ENCODE measurements at regions not wholly inside any gene's neighbourhood (a gene's known extent, or its start where the extent isn't known, plus 50 kb on each side); places are given as distances from the start of the nearest gene placed in this dataset.
"Not testable (repeated sequence)": the region's sequence is repeated elsewhere in the genome, so short reads cannot be mapped to it uniquely, and the experiment has no call there.

DNA sequence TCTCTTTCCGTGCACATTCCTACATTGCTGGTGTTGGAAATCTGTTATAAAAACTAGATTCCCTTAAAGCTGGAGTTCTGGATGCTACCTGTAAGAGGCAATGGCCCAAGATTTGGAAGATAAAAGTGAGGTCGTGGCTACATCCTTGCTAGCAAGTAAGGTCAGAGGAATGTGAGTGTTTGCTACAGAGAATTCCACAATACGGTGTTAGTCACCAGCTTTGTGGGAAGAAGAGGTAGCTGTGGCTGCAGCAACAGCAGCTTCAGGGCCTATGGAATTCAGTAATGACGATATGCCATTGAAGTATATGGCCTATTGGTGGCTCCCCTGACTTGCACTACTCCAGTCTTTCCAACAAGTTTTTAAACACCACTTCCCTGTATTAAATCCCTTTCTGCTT is 227.7 kb upstream of the TMEM260 start:
- in situ Hi-C loops (cut with HindIII; ENCODE audit: low sequenced_read_pairs), result no loop called here

DNA sequence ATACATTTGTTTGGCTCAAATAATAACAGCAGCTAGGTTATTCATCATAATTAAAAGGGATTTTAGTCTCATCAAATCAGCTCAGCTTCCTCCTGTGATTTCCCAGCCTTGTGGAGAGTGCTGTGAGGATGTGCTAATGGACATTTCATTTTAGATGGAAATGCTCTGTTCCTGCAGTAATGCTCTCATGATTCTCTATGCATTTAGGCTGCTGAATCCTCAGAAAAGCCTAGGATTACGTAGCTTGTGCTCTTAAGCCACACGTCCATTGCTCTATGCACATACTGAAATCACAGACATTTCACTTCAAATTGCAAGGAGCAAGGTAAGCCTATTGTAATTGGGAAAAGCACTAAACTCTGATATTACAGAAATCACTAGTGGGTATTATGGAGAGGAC is 226.6 kb upstream of the TMEM260 start:
- in situ Hi-C loops (cut with HindIII; ENCODE audit: low sequenced_read_pairs), result no loop called here

DNA sequence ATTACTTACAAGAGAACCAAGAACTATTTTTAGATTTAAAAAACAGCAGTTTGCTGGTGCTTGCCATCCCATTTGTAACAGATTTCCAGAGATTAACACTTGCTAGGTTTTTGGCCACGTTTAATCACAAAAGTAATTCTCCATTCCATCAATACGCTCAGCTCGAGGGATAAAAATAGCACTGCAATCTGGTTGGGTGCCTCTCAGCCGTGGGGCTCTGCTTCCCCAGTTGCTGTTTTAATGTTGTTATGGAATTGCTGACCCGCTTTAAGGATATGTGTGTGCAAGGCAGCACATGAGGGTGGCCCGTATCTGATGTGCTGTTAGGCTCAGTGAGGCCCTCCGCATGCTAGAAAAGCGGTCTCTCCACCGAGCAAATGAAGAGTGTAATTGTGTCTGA is 222.2 kb upstream of the TMEM260 start:
- in situ Hi-C loops (cut with HindIII; ENCODE audit: low sequenced_read_pairs), result loop anchor here (5.0 kb wide), 1 partner anchor 55 kb away; no protein-coding TSS in a partner anchor

DNA sequence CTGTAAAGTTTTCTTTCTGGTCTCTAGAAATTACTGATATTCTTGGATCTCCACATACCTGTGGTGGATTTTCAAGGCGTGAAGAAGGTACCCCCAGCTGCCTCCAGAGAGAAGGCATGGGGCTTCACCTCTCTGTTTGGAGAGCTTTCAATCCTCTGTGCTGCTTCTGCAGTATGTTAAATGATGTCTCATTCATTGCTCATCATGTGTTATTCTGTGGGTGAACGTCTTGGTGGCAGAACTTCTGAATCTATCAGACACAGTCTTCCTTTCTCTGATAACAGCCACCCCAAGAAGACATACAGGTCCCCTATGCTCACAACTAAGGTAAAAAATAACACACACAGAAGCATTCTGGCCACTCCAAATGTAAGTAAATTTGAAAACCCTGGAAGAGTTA is 221.3 kb upstream of the TMEM260 start:
- in situ Hi-C loops (cut with HindIII; ENCODE audit: low sequenced_read_pairs), result loop anchor here (5.0 kb wide), 1 partner anchor 54 kb away; no protein-coding TSS in a partner anchor

DNA sequence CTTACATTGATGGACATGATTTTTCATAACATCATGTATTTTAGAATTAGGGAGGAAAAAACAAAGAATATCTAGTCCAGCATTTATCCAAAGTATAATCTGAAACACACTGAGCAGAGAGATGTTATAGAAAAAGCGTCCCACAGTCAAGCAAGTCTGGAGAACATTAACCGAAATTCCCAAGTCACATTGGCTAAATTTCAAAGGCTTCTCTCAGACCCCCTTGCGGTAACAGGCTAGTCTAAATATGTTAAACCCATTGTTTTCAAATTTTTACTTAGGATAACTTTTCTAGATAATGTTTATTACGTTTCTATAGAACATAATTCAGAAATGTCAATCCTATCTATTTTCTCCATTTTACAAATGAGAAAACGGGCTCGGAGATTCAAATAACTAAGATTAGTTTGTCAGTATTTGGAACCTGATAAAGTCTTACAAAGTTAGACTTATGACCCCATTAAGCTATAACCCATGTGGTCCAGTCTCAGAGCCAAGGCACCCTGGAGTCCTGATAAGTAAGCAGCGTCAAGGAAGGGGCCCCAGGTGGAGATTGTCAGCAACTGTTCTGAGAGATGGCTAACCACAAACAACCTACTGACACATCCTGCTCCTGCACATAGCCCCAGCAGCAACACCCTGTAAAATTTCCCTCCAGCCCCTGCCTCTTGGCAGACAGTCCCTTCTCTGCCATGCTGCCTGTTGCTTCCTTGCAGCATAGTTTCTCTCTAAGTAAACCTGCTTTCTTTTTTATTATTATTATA is 220.6 kb upstream of the TMEM260 start:
- in situ Hi-C loops (cut with HindIII; ENCODE audit: low sequenced_read_pairs), result loop anchor here (5.0 kb wide), 1 partner anchor 53 kb away; no protein-coding TSS in a partner anchor

DNA sequence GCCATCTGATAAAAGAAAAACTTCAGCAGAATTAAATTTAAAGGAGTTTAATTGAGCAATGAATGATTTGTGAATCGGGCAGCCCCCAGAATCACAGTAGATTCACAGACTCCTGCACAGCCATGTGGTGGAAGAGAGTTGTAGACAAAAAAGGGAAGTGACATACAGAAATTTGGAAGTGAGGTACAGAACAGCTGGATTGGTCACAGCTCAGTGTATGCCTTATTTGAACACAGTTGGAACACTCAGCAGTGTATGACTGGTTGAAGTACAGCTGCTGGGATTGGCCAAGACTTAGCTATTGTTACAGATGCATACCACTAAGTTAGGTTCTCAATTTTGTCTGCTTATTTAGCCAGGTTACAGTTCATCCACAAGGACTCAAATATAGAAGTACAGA is 213.9 kb upstream of the TMEM260 start:
- in situ Hi-C loops (cut with HindIII; ENCODE audit: low sequenced_read_pairs), result not testable (repeated sequence)

DNA sequence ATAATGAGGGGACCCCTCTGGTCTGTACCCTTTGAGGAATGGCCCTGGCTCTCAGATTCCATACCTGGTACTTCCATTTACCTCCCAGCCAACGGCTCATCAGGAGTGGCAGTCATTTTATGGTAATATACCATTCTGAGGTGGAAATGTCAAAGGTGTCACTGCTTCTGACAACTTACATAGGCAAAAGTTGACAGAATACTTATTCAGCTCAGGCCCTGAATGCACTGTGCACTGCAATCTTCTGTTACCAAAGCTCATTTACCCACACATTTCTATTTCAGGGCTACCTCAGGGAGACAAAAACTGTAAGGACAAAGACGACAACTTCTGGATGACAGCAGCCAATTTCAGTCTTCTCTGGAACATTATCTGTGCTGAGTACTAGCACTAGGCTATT is 212.2 kb upstream of the TMEM260 start:
- in situ Hi-C loops (cut with HindIII; ENCODE audit: low sequenced_read_pairs), result no loop called here

DNA sequence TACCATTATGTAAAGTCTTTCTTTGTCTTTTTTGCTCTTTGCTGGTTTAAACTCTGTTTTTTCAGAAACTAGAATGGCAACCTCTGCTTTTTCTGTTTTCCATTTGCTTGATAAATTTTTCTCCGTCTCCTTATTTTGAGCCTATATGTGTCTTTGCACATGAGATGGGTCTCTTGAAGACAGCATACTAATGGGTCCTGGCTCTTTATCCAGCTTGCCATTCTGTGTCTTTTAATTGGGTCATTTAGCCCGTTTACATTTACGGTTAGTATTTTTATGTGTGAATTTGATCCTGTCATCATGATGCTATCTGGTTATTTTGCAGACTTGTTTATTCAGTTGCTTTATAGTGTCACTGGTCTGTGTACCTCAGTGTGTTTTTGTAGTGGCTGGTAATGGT is 207.9 kb upstream of the TMEM260 start:
- in situ Hi-C loops (cut with HindIII; ENCODE audit: low sequenced_read_pairs), result no loop called here

DNA sequence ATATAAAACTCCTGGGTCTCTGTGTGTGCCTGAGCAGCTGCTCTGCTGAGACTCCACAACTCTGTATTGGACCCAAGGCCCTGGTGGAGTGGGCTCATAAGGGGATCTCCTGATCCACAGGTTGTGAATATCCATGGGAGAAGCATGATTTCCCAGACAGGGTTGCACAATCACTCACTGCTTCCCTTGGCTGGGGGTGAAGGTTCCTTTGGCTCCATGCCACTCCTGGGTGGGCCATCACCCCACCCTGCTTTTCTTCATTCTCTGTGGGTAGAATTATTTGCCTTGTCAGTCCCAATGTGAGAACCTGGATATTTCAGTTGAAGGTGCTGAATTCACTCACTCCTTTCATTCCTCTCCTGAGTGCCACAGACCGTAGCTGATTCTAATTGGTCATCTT is 205.2 kb upstream of the TMEM260 start:
- in situ Hi-C loops (cut with HindIII; ENCODE audit: low sequenced_read_pairs), result no loop called here

DNA sequence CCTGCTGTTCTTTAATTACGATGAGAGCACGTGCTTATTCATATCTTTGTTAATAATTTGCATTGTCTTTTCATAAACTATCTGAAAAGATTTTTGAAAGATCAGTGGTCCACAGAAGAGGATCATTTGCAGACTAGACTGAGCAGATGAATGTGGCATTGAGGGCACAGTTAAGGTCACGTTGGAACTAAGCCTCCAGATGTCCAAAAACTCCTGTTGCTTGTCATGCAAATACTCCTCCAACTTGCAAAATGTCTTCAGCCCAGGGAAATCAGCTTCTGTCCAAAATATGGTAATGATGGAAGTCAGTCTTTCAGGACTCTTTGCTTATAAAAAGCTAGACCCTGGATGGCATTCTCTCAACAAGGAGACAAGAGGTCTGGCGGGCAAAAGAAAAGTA is 201.6 kb upstream of the TMEM260 start:
- in situ Hi-C loops (cut with HindIII; ENCODE audit: low sequenced_read_pairs), result loop anchor here (5.0 kb wide), 1 partner anchor 94 kb away; no protein-coding TSS in a partner anchor

DNA sequence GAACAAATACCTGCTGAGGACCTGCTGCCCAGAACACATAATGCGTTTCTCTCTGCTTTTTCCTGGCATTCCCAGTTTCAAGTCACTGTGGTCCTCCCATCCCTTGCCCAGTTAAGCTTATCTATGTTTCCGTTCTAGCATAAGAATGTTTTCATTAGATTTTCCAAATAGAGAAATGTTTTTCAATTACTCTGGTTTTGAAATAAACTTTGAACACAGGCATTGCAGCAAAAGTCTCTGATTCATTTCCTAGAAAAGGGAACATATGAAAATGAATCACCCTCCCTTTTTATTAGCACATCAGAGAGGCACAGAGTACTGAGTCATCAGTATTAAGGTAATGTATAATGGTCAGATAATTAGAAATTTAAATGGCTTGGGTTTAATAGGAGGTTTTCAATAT is 201.1 kb upstream of the TMEM260 start:
- in situ Hi-C loops (cut with HindIII; ENCODE audit: low sequenced_read_pairs), result loop anchor here (5.0 kb wide), 1 partner anchor 94 kb away; no protein-coding TSS in a partner anchor

DNA sequence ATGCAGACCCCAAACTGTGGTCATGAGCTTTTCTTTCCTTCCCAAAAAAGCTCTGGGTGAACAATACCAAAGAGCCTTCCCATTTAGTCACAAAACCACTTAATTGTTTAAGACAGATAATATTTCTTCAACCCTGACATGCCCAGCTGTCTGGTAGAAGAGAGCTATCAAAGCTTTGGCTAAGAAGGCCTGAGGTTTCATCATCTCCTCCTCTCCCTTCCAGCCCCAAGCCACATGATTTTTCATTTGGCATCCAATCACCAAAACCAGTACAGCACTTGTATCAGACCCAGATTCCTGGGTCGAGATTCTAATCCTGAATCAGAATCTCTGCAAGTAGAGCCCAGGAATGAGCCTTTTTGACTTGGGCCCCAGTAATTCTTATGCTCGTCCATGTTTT is 199.6 kb upstream of the TMEM260 start:
- in situ Hi-C loops (cut with HindIII; ENCODE audit: low sequenced_read_pairs), result loop anchor here (5.0 kb wide), 1 partner anchor 92 kb away; no protein-coding TSS in a partner anchor

DNA sequence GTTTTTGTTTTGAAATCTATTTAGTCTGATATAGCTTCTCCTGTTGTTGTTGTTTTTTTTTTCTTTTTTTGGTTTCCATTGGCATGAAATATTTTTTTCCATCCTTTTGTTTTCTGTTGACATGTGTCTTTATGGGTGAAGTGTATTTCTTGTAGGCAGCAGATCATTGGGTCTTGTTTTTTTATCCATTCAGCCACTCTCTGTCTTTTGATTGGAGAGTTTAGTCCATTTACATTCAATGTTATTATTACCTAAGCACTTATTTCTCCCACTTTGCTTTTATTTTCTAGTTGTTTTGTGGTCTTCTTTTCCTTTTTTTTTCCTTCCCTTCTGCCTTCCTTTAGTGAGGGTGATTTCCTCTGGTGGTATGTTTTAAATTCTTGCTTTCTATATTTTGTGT is 193.6 kb upstream of the TMEM260 start:
- in situ Hi-C loops (cut with HindIII; ENCODE audit: low sequenced_read_pairs), result no loop called here

DNA sequence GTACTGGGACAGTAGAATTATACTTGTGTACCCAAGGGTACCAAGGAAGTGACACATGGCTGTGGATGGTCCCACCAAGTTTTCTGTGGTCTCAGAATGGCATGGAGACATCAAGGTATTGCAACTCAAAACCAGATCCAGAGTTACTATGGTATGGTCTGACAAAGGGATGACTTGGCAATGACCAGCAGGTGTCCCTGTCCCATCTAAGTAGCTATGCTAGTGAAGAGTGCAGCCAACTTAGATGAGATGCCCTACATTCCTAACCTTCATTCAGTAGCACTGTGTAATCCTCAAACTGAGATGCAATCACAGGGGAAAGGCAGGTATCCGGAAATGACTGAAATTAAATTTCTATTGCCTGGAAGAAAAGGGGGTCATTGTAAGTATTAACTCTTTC is 188.7 kb upstream of the TMEM260 start:
- in situ Hi-C loops (cut with HindIII; ENCODE audit: low sequenced_read_pairs), result no loop called here

DNA sequence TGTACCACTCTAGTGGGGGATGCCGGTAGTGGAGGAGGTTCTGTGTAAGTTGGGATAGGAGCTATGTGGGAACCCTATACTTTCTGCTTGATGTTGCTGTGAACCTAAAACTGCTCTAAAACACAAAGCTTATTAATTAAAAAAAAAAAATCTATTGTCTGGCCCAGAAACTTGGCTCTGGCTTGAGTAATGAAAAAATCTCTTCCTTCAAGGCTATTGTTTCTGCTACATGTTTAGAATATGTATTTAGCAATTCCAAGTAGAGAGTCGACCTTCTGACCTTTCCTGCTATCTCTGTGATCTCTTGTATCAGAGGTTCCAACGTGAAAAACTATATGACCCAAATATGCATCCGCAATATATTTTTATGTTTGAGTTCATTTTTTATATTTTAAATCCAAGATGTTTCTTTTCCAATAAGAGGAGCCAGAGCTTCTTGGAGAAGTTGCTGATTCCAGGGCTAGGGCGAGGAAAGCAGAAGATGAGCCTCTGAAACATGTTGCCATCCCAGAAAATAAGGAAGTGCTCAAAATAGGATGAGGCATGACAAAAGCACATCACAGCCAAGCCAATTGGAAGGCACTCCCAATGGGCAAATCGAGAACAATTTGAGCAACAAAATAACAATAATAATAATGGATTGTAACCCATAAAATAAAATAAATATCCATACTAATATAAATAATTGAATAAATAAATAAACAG is 184.6 kb upstream of the TMEM260 start:
- in situ Hi-C loops (cut with HindIII; ENCODE audit: low sequenced_read_pairs), result no loop called here

DNA sequence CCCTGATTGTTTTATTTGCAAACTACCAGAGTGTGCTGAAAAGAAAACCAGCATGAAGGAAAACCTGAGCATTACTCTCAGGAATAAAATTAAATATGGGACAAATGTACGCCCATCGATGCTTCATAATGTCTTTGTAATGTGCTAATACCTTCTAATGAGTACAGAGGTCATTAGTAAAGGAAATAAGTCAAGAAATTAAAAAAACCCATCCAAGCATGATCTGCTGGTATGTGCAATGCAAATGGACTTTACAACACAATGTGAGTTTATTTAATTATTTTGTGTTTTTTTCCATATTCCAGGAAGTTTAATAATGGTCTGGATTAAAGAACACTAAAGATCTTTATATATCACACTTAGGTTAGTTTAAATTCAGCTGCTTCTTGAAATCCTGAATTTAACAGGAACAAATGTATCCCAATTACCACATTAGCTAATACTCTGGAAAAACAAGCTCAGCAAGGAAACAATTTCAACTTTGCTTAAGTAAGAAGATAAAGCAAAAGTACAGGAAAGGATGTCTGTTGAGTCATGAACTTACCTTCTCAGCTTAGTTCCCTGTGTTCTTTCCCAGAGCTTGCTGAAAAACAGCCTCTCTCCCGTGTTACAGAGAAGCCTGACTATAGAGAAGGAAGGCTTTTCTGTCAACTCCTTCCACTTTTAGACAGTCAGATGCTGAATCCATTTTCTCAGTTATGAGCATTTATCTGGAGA is 179.3 kb upstream of the TMEM260 start:
- in situ Hi-C loops (cut with HindIII; ENCODE audit: low sequenced_read_pairs), result no loop called here

DNA sequence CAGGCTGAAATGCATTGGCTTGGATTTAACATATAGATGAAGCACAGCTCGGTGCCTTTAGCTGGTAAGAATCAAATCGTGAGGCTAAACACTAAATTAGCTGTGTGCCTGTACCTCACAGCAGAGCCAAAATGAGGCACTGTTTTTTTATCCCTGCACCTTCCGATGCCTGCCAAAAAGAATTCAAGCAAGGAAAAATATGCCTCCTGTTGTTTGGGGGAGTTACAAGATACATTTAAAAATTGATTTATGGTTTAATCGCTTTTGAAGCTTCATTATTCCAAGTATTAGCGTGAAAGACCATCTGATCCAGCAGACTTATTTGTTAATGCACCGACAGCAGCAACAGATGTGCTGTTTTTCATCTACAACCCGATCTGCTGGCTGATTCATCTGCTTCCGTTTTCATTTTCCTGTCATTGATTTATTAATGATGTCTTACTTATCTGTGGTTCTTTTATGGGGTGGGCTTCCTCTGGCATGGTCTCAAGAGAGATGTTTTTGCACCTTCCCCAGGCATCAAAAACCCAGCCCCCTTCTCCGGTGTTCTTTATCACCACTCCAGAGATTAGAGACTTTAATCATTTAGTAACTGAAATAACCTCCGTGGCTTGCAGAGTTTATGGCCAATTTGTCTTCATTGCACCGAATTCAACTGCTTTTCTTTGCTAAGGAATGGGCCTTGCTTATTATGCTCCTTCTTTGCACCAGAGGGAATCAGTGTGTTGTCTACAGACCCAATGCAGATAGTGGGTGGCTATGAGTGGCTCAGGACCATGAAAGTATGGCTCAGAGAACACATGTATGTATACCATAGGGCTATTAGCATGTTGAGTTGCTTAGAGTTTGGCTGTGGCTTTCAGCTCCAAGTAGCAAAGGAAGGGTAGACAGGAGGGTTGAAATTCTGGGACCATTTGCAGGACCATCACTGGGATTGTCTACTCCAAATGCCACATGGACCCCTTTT is 166.8 kb upstream of the TMEM260 start:
- in situ Hi-C loops (cut with HindIII; ENCODE audit: low sequenced_read_pairs), result loop anchor here (5.0 to 10.0 kb wide), 2 partner anchors 55 to 62 kb away; no protein-coding TSS in a partner anchor

DNA sequence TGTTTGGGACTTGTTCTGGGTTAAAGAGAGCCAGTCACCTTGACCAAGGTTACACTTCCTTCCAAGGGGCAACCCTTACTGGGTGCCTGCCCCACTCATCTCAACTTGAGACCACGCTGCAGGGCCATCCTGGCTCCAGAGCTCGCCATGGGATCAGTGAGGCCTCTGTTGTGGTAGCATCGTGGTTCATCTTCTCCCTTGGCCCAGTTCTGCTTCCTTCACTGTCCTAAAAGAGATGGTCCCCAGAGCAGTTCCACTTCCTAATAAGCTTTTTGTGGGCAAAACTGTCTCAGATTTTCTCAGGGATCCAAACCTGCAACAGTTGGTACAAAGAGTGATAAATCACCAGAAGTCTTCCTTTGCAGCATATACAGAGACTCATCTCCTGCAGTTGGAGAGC is 165.9 kb upstream of the TMEM260 start:
- in situ Hi-C loops (cut with HindIII; ENCODE audit: low sequenced_read_pairs), result loop anchor here (5.0 to 10.0 kb wide), 2 partner anchors 56 to 61 kb away; no protein-coding TSS in a partner anchor

DNA sequence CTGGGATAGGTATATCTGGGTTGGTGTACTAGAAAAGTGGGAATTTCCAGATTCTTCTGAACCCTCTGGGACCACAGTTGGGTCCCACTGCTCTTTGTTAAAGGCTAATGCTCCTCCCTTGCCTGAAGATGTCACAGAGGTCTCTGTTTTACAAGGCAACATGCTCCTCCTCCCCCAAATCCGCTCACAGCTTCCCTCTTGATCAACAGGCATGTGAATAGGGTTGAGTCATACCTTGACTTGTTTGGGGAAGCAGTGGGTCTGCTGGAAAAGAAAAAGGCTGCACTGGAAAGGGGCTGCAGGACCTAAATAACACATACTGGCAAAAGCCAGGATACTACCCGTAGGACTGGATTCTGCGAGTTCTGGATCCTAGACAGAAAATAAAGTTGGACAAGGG is 165.4 kb upstream of the TMEM260 start:
- in situ Hi-C loops (cut with HindIII; ENCODE audit: low sequenced_read_pairs), result loop anchor here (5.0 to 10.0 kb wide), 2 partner anchors 57 to 61 kb away; no protein-coding TSS in a partner anchor

DNA sequence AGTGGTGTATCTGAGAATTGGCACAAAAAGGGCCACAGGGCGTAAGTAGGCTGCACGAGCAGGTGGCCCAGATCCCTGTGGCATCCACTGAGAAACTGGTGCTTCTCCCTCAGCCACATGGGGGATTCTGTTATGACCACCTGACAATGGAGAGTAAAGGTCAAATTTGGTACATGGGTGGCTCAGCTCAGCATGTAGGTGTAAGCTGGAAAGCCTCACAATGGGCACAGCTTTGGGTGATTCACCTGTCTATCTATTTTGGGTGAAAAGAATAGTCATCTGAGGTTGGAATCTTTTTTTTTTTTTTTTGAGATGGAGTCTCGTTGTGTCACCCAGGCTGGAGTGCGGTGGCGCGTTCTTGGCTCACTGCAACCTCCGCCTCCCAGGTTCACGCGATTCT is 163.4 kb upstream of the TMEM260 start:
- in situ Hi-C loops (cut with HindIII; ENCODE audit: low sequenced_read_pairs), result loop anchor here (10.0 kb wide), 1 partner anchor 59 kb away; no protein-coding TSS in a partner anchor

Data from endothelial cell of hepatic sinusoid (primary cell).